H1 (cell line): ENCODE measurements at regions not wholly inside any gene's neighbourhood (a gene's known extent, or its start where the extent isn't known, plus 50 kb on each side); places are given as distances from the start of the nearest gene placed in this dataset.

ENCODE experiments used
- CTCF ChIA-PET: fragments of 300-600 bp; sonication (Branson Sonifier 250); formaldehyde crosslinking; loops from one replicate; lab custom pipeline; 2021; ENCODE audit not compliant: partially characterized antibody; lab: Charles Lee
- POLR2A ChIA-PET: fragments of 300-600 bp; sonication (Branson Sonifier 250); formaldehyde crosslinking; loops from one replicate; lab custom pipeline; 2021; ENCODE audit warnings: inconsistent platforms; ENCODE audit not compliant: partially characterized antibody; lab: Charles Lee
- DNase-seq, 2 experiments: peaks; one replicate each; pipeline versions ENCODE4 v3.0.0 to v3.0.0-alpha.2; 2010 to 2022; ENCODE audit warnings: low spot score in 2 of 2, low read depth in 1 of 2, mixed read lengths in 1 of 2
- FAIRE-seq: peaks from 2 replicates; lab custom pipeline; 2011; peaks lifted over from hg19 to GRCh38; lab: Jason Lieb, UNC
- H2AFZ ChIP-seq: 2 replicates; pipeline ENCODE4 v1.8.1; 2012; ENCODE audit warnings: low read length, inconsistent platforms
- H2AK5ac ChIP-seq: 2 replicates; pipeline ENCODE4 v1.6.1; 2013; ENCODE audit warnings: low read depth, low read length
- H2BK120ac ChIP-seq: replicated peaks from 2 replicates; pipeline ENCODE3; 2013; ENCODE audit warnings: low read depth, low read length, inconsistent platforms
- H2BK12ac ChIP-seq: 2 replicates; pipeline ENCODE4 v1.6.1; 2013; ENCODE audit warnings: low read depth, low read length
- H2BK15ac ChIP-seq: 2 replicates; pipeline ENCODE4 v1.6.1; 2013; ENCODE audit warnings: low read length
- H2BK20ac ChIP-seq: 2 replicates; pipeline ENCODE4 v1.6.1; 2013; ENCODE audit warnings: low read length
- H2BK5ac ChIP-seq: 2 replicates; pipeline ENCODE4 v1.6.1; 2013; ENCODE audit warnings: low read depth, low read length
- H3K14ac ChIP-seq: 2 replicates; pipeline ENCODE4 v1.6.1; 2013; ENCODE audit warnings: inconsistent platforms; ENCODE audit not compliant: insufficient read length
- H3K18ac ChIP-seq: 2 replicates; pipeline ENCODE4 v1.6.1; 2013; ENCODE audit warnings: low read length; ENCODE audit errors: extremely low read depth
- H3K23ac ChIP-seq: 2 replicates; pipeline ENCODE4 v1.6.1; 2013; ENCODE audit warnings: inconsistent platforms; ENCODE audit not compliant: insufficient read length
- H3K23me2 ChIP-seq: 2 replicates; pipeline ENCODE4 v1.6.1; 2013; ENCODE audit warnings: low read depth, low read length
- H3K27ac ChIP-seq: 2 replicates; pipeline ENCODE4 v1.6.1; 2011; ENCODE audit warnings: low read depth, low read length, inconsistent platforms
- H3K27me3 ChIP-seq, 4 experiments: replicated peaks in 1 of 4; 1 replicate in 1 of 4; 2 replicates in 3 of 4; pipeline versions ENCODE4 v1.6.1 to v1.8.1; 2011 to 2013; ENCODE audit warnings: low read length in 3 of 4, mild to moderate bottlenecking in 3 of 4, inconsistent platforms in 2 of 4, mixed read lengths in 2 of 4, moderate library complexity in 1 of 4; ENCODE audit not compliant: control insufficient read depth in 3 of 4, insufficient read depth in 3 of 4; ENCODE audit errors: extremely low read depth in 1 of 4
- H3K36me3 ChIP-seq, 4 experiments: 2 replicates each; pipeline versions ENCODE4 v1.6.1 to v1.8.1; 2011 to 2013; ENCODE audit warnings: mild to moderate bottlenecking in 4 of 4, low read length in 3 of 4, moderate library complexity in 2 of 4, control low read depth in 1 of 4, inconsistent platforms in 1 of 4; ENCODE audit not compliant: insufficient read depth in 4 of 4, control insufficient read depth in 2 of 4
- H3K4ac ChIP-seq: replicated peaks from 2 replicates; pipeline ENCODE3; 2013; ENCODE audit warnings: low read length, low read depth, mixed read lengths, inconsistent platforms; ENCODE audit not compliant: insufficient read length
- H3K4me1 ChIP-seq, 4 experiments: replicated peaks in 1 of 4; 1 replicate in 1 of 4; 2 replicates in 3 of 4; pipeline versions ENCODE4 v1.6.1 to v1.8.1; 2011 to 2013; ENCODE audit warnings: low read length in 3 of 4, inconsistent platforms in 2 of 4, mixed read lengths in 1 of 4; ENCODE audit not compliant: insufficient read depth in 4 of 4, control insufficient read depth in 3 of 4
- H3K4me2 ChIP-seq, 2 experiments: 2 replicates each; pipeline versions ENCODE4 v1.6.1 to v1.8.1; 2011 to 2013; ENCODE audit warnings: low read depth in 2 of 2, low read length in 2 of 2, control low read depth in 1 of 2, inconsistent platforms in 1 of 2, mild to moderate bottlenecking in 1 of 2; ENCODE audit not compliant: insufficient read depth in 1 of 2
- H3K4me3 ChIP-seq, 4 experiments: fragments of 200-600, 300-600 bp in 1 of 4; sonication (generic), shearing (Covaris generic), sonication (Bioruptor Twin) in 1 of 4; 2 replicates each; pipeline versions ENCODE4 v1.5.1 to v1.8.1; 2011 to 2016; ENCODE audit warnings: low read length in 4 of 4, low read depth in 3 of 4, control low read depth in 2 of 4, inconsistent platforms in 2 of 4, mild to moderate bottlenecking in 2 of 4, mixed read lengths in 1 of 4, moderate library complexity in 1 of 4; ENCODE audit not compliant: insufficient read depth in 2 of 4; ENCODE audit errors: extremely low read depth in 1 of 4
- H3K56ac ChIP-seq: replicated peaks from 2 replicates; pipeline ENCODE3; 2013; ENCODE audit warnings: low read depth, mild to moderate bottlenecking, mixed read lengths, low read length, inconsistent platforms; ENCODE audit not compliant: insufficient read length
- H3K79me1 ChIP-seq: 2 replicates; pipeline ENCODE4 v1.6.1; 2013; ENCODE audit warnings: low read depth, low read length, control low read depth
- H3K79me2 ChIP-seq, 2 experiments: 2 replicates each; pipeline versions ENCODE4 v1.6.1 to v1.8.1; 2012 to 2013; ENCODE audit warnings: low read length in 2 of 2, mild to moderate bottlenecking in 2 of 2, inconsistent platforms in 1 of 2; ENCODE audit not compliant: insufficient read depth in 2 of 2, control insufficient read depth in 1 of 2
- H3K9ac ChIP-seq, 4 experiments: replicated peaks in 1 of 4; 1 replicate in 1 of 4; 2 replicates in 3 of 4; pipeline versions ENCODE4 v1.6.1 to v1.8.1; 2011 to 2013; ENCODE audit warnings: low read depth in 3 of 4, low read length in 3 of 4, control low read depth in 2 of 4, mild to moderate bottlenecking in 2 of 4, moderate library complexity in 2 of 4, inconsistent platforms in 1 of 4; ENCODE audit errors: extremely low read depth in 1 of 4
- H3K9me3 ChIP-seq, 2 experiments: 2 replicates each; pipeline versions ENCODE4 v1.6.1 to v1.8.1; 2012 to 2013; ENCODE audit warnings: mild to moderate bottlenecking in 2 of 2, moderate library complexity in 2 of 2, control low read depth in 1 of 2, inconsistent platforms in 1 of 2, low read depth in 1 of 2, low read length in 1 of 2, mixed read lengths in 1 of 2; ENCODE audit not compliant: insufficient read depth in 2 of 2
- H4K20me1 ChIP-seq, 2 experiments: replicated peaks in 1 of 2; 2 replicates each; pipeline versions ENCODE3 to v1.8.1; 2011 to 2013; ENCODE audit warnings: inconsistent platforms in 2 of 2, low read length in 2 of 2, mild to moderate bottlenecking in 1 of 2; ENCODE audit not compliant: insufficient read depth in 2 of 2, control insufficient read depth in 1 of 2
- H4K5ac ChIP-seq: 2 replicates; pipeline ENCODE4 v1.6.1; 2013; ENCODE audit warnings: low read length, low read depth, mixed read lengths, inconsistent platforms; ENCODE audit not compliant: insufficient read length
- H4K8ac ChIP-seq: 2 replicates; pipeline ENCODE4 v1.8.0; 2013; ENCODE audit warnings: mild to moderate bottlenecking, moderate library complexity, low read length, inconsistent platforms; ENCODE audit not compliant: insufficient read depth; ENCODE audit errors: extremely low read depth
- H4K91ac ChIP-seq: replicated peaks from 2 replicates; pipeline ENCODE3; 2013; ENCODE audit warnings: low read length, mixed read lengths, inconsistent platforms; ENCODE audit not compliant: insufficient read length
- ATF3 ChIP-seq: IDR thresholded peaks from 2 replicates; pipeline ENCODE4 v1.6.1; 2011; ENCODE audit warnings: low read depth, mild to moderate bottlenecking, low read length; ENCODE audit not compliant: insufficient read depth
- BCL11A ChIP-seq, 2 experiments: IDR thresholded peaks; one replicate each; pipeline ENCODE4 v1.6.1; 2011; ENCODE audit warnings: low read depth in 2 of 2, low read length in 2 of 2, mild to moderate bottlenecking in 2 of 2
- CTBP2 ChIP-seq: IDR thresholded peaks from 2 replicates; pipeline ENCODE4 v1.7.0; 2011; ENCODE audit warnings: borderline replicate concordance, mild to moderate bottlenecking, moderate library complexity, mixed read lengths, low read length; ENCODE audit not compliant: insufficient read depth, insufficient read length
- HDAC2 ChIP-seq, 2 experiments: fragments of 300-600 bp in 1 of 2; sonication (generic) in 1 of 2; IDR thresholded peaks; 2 replicates each; pipeline ENCODE4 v1.6.1; 2011 to 2012; ENCODE audit warnings: low read depth in 2 of 2, low read length in 2 of 2, mild to moderate bottlenecking in 2 of 2, moderate library complexity in 2 of 2, borderline replicate concordance in 1 of 2, inconsistent platforms in 1 of 2
- POLR2AphosphoS5 ChIP-seq: IDR thresholded peaks from 2 replicates; pipeline ENCODE4 v1.6.1; 2011; ENCODE audit warnings: low read depth, low read length
- RNF2 ChIP-seq: fragments of 200-900, 300-1000 bp; sonication (generic); IDR thresholded peaks from 2 replicates; pipeline ENCODE4 v1.7.1; 2016; ENCODE audit warnings: borderline replicate concordance, low read depth, mild to moderate bottlenecking, antibody characterized with exemption, low read length; ENCODE audit not compliant: poor library complexity, severe bottlenecking; ENCODE audit errors: missing control alignments
- SIX5 ChIP-seq: IDR thresholded peaks from 2 replicates; pipeline ENCODE4 v1.6.1; 2011; ENCODE audit warnings: mild to moderate bottlenecking, low read depth, low read length
- SP1 ChIP-seq: IDR thresholded peaks from 2 replicates; pipeline ENCODE4 v1.6.1; 2011; ENCODE audit warnings: low read depth, low read length
- SP2 ChIP-seq: IDR thresholded peaks from 2 replicates; pipeline ENCODE4 v1.6.1; 2012; ENCODE audit warnings: mild to moderate bottlenecking, low read length, inconsistent platforms
- SRF ChIP-seq: IDR thresholded peaks from 2 replicates; pipeline ENCODE4 v1.6.1; 2011; ENCODE audit warnings: mild to moderate bottlenecking, low read depth, low read length, moderate library complexity
- WGBS, 2 experiments: shearing (Covaris generic) in 1 of 2; methylation state at CpG; one replicate each; pipeline versions ENCODE4 v1.1.6 to v1.1.7; 2013 to 2015; ENCODE audit warnings: low lambda C conversion rate in 2 of 2, mixed read lengths in 2 of 2, inconsistent platforms in 1 of 2, low coverage in 1 of 2, missing lambda C conversion rate in 1 of 2; ENCODE audit not compliant: insufficient replicate concordance in 2 of 2, insufficient coverage in 1 of 2, insufficient read length in 1 of 2; ENCODE audit errors: extremely low coverage in 1 of 2, missing lambda C conversion rate in 1 of 2; 5-methylcytosine and 5-hydroxymethylcytosine counted together
- TF ChIP-seq, protein P1 (sequence below): IDR thresholded peaks from 2 replicates; pipeline ENCODE4 v1.6.1; 2012; ENCODE audit warnings: inconsistent platforms

DNA sequence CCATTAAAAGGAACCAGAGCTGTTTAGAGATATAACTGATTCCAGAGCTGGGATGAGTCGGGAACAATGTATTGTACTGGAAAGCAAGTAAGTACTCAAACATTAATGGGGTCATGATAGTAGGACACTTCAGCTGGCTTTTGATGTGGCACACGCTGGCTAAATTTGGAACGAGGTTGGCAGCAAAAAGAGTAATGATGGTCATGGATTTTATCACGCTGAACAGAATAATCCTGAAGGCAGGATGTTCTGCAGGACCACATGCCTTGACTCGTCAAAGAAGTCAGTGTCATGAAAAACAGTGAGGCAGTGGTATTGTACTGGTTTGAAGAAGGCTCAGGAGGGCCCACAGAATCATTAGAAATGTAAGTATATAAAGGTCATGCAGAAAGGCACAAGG is 220.3 kb downstream of the SNX13 start:
- WGBS, 2 experiments = 87% methylated on average over 5 of the region's 5 CpGs; no CpG with 5 or more reads in 1 of the 2 experiments
- POLR2A ChIA-PET = no interaction called here
- TF ChIP-seq POLR2AphosphoS5 = no peak
- no peak for TF ChIP-seq BCL11A (IDR thresholded peaks at IDR 0.05; ENCODE audit: low read depth in 2 of 2, low read length in 2 of 2)
- TF ChIP-seq SIX5 = no peak
- TF ChIP-seq HDAC2 (IDR thresholded peaks at IDR 0.05; ENCODE audit: borderline replicate concordance in 1 of 2, low read depth in 2 of 2, low read length in 2 of 2) = no peak
- TF ChIP-seq ATF3 = no peak
- TF ChIP-seq, protein P1, sequence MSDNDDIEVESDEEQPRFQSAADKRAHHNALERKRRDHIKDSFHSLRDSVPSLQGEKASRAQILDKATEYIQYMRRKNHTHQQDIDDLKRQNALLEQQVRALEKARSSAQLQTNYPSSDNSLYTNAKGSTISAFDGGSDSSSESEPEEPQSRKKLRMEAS = no peak
- TF ChIP-seq RNF2 = no peak
- TF ChIP-seq SRF = no peak
- no peak for TF ChIP-seq SP1
- TF ChIP-seq CTBP2 = no peak
- no peak for TF ChIP-seq SP2

More for the DNA sequence above, 220.3 kb downstream of the SNX13 start:
- H2BK5ac ChIP-seq = no peak overlapping the region
- H3K4ac ChIP-seq = no peak overlapping the region
- H3K27ac ChIP-seq = no peak overlapping the region
- no peak overlapping the region for H3K4me2 ChIP-seq
- H3K56ac ChIP-seq = no peak overlapping the region
- no peaks in the 10 kb centered on the region for H3K79me2 ChIP-seq
- CTCF ChIA-PET = interaction anchor here (0.7 to 0.9 kb wide), 2 partner anchors 50 to 637 kb away, joined by 3 to 4 read pairs; no protein-coding TSS in a partner anchor
- no peaks in the 10 kb centered on the region for H3K27me3 ChIP-seq
- H2AK5ac ChIP-seq = no peak overlapping the region
- H3K4me3 ChIP-seq = no peak overlapping the region
- H3K18ac ChIP-seq = no peak overlapping the region
- no peak overlapping the region for H2BK15ac ChIP-seq
- H3K4me1 ChIP-seq = peaks cover 0 to 2% (median 0%) of the 10 kb centered on the region in 4 experiments; a peak in 1 of 7 replicates
- no peak overlapping the region for H3K9ac ChIP-seq
- no peak overlapping the region for H3K23ac ChIP-seq
- H2BK120ac ChIP-seq = no peak overlapping the region
- no peak overlapping the region for H2BK20ac ChIP-seq
- peak overlapping the region; percentile 70; the same call in 1 of the 2 replicates for H2AFZ ChIP-seq
- H3K14ac ChIP-seq = no peak overlapping the region
- FAIRE-seq = peak; percentile 24
- H4K5ac ChIP-seq = no peak overlapping the region
- no peaks in the 10 kb centered on the region for H3K79me1 ChIP-seq
- H4K20me1 ChIP-seq = no peaks in the 10 kb centered on the region
- H2BK12ac ChIP-seq = no peak overlapping the region
- H3K9me3 ChIP-seq = no peaks in the 10 kb centered on the region
- DNase-seq = no peak
- no peak overlapping the region for H4K91ac ChIP-seq
- H3K36me3 ChIP-seq = no peaks in the 10 kb centered on the region
- no peaks in the 10 kb centered on the region for H3K23me2 ChIP-seq
- H4K8ac ChIP-seq = no peak overlapping the region
